IPS-NIHi7 (cell line): ENCODE measurements at regions not wholly inside any gene's neighbourhood (a gene's known extent, or its start where the extent isn't known, plus 50 kb on each side); places are given as distances from the start of the nearest gene placed in this dataset.

Experiments used
- DNase-seq: peaks from one replicate; pipeline ENCODE4 v3.0.0; 2012; ENCODE audit warnings: mixed read lengths; ENCODE audit errors: extremely low spot score

DNA sequence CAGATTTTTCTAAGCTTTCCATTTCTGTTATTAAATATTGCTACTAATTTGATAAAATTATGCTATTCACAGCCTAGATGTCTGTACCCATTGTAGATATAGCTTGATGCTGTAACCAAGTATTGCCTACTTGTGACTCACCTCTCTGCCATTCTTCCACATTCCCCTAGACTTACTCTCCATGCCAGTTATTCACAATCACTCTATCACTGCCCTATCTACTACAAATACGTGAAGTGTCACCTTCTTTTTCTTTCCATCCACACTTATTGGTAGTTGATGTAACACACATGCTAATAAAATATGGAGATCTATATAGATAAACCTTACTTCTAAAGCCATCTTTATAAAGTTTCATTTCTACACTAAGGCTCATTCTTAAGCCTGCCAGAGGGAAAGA, 179.4 kb upstream of the PACRGL start:
- DNase-seq = no peak

GRCh38 chr4:20528508-20528907, 171.8 kb upstream of the PACRGL start:
- DNase-seq = no peak

DNA sequence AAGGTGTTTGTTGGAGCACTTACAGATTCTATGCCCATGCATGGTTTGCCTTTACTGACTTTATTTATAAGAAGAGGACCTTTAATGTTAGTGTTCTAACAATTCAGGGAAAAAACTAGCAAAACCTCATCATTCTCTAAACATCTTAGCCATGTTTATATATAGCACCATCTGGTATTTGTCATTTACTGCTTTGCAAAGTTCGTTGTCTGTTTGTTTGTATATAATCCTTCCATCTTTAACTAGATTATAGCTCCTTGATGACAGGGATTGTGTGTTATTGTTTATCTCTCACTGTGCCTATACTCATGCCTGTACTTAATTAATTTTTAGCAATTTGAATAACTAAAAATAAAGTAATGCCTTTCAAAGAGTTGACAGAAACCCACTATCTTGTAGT, 170.6 kb upstream of the PACRGL start:
- no peak for DNase-seq

GRCh38 chr4:20532116-20532790, 168.0 kb upstream of the PACRGL start:
- DNase-seq = no peak

GRCh38 chr4:20532871-20533870, 167.1 kb upstream of the PACRGL start:
- DNase-seq = no peak

DNA sequence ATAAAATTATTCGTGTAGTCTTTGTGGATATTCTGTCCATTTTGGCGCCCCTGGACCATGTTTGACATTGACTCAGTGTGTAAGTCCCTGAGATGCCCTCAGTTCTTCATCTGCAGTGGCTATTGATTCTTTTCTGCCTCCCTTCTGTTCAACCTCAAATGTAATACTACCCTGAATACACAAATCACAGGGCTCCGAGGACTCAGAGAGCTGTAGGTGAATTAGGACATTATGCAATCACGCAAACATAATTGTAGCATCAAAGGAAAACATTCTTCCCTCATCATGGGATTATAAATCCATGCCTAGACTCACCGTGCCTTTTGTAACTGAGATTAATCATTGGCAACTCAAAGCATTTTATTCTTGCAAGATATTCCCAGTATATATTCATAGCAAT, 161.4 kb upstream of the PACRGL start:
- no peak for DNase-seq

GRCh38 chr4:20543131-20543530, 157.1 kb upstream of the PACRGL start:
- no peak for DNase-seq

- peak; percentile 36 for DNase-seq
These were observed 155.6 kb upstream of the PACRGL start for GRCh38 chr4:20544645-20545044.

DNA sequence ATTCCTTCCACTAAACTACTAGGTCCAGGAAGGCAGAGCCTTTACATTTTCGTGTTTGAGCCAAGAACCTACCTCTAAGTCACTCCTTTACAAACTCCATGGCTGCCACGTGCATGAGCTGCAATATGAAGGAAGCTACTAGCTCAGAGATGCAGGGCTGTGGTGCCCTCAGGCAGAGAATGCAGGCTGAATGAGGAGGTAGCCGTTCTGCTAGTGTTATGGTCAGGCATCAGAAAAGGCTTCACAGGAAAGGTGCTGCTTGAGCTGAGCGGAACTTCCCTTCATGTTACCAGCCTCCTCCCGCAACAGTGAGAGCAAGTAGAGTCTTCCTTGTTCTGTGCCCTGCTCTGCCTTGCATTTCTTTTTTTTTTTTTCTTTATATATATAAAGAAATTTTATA, 148.3 kb upstream of the PACRGL start:
- peak; percentile 21 for DNase-seq

- DNase-seq = no peak
These were observed 146.1 kb upstream of the PACRGL start for GRCh38 chr4:20554134-20554533.

GRCh38 chr4:20565075-20565721, 135.1 kb upstream of the PACRGL start:
- DNase-seq = no peak

DNA sequence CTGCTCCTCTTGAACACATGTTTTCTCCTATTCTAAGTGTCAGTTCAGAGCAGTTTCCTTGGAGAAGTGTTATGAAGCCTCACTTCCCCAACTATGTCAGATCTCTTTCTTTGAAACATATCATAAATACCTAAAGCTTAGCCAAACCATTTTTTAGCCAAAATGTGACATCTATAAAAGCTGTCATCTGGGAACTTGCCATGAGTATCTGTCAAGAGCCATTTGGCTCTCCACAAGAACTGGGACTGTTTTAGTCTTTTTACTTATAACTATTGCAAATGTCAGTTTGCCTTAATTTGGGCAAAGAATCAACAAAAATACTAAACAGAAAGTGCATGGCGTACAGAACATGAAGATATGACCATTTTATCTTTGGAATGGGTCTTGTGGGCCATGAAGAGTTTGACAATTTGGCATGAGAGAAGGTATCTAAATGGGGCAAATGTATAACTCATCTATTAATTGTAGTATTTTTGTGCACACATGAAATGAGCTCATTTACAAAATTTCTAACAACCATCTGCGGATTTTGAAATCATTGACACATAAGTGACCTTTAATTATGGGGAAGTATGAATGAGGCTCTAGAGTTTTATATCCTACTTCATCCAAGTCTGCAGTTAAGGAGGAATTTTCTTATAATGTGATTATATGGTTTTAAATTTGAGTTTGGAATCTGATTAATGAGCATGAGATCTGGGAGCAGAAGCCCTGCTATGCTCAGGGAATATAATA, 129.1 kb upstream of the PACRGL start:
- DNase-seq = no peak

DNA sequence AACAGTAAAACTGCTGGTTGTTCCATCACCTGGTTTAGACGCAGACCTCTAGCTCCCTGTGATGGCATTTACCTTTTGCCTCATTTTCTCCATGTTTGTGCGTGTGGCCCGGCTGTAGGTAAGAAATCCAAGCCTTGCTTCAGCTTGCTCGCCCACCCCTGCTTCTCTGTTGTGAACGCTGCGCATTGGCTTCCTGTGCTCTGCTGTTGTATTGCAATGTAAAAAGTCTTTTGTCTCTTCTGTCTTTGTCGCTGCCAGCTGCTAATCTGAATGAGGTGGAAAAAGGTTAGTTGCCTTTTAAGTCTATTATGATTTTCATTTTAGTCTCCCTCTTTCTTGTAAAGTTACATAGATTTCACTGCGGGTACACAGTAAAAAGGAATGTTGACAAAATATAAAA, 127.3 kb upstream of the PACRGL start:
- DNase-seq = peak; percentile 18

GRCh38 chr4:20574986-20575385, 125.3 kb upstream of the PACRGL start:
- no peak for DNase-seq

DNA sequence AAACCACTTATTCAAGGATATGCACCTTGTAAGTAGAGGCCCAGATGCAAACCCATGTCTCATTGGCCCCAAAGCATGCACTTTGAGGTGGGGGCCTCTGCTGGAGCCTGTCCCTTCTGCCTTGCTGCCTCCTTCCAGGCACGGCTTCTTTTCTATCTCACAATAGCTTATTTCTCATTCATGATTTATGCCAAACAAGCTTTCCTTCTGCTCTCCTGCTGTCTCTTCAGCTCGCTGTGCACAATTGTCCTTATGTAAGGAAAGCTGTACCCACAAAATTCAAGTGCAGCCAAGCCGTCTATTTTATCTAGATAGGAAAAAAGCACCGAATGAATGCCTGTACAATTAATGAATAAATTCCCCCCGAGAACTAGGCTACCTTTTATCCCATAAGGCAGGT, 124.8 kb upstream of the PACRGL start:
- no peak for DNase-seq

DNA sequence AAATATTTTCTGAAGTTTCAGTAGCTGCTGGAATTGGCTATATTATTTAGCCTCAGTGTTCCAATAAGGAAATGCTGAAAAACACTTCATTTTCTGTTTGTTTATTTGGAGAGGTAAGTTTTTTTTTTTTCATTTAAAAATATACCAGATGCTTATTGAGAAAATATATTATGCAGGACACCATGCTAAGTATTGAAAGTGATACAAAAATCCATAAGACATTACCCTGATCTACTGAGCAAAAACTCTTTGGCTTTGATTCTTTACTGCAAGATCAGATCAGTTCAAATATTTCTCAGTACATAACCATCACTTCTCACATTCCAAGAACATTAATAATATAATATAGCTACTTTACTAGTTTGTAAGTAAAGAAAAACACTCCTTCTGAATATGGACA, 123.4 kb upstream of the PACRGL start:
- DNase-seq = no peak

- no peak for DNase-seq
These were observed 122.6 kb upstream of the PACRGL start for GRCh38 chr4:20577702-20578101.

- no peak for DNase-seq
These were observed 119.4 kb upstream of the PACRGL start for GRCh38 chr4:20580907-20581306.

DNA sequence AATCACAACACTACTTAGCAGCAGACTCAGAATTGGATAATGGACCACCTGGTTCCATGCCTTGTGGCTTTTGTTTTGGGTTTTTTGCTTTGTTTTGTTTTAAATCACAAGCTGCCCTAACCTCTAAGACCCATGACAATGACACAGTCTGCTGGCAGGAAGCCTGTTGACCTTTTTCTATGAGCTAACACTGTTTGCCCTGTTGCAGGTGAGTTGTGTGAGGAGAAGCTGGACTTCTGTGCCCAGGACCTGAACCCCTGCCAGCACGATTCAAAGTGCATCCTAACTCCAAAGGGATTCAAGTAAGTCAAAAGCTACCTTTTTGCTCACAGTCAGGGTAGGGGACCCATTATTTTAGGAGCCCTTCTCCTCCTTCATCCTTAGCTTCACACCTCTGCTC, 110.8 kb upstream of the PACRGL start:
- peak; percentile 11 for DNase-seq

DNA sequence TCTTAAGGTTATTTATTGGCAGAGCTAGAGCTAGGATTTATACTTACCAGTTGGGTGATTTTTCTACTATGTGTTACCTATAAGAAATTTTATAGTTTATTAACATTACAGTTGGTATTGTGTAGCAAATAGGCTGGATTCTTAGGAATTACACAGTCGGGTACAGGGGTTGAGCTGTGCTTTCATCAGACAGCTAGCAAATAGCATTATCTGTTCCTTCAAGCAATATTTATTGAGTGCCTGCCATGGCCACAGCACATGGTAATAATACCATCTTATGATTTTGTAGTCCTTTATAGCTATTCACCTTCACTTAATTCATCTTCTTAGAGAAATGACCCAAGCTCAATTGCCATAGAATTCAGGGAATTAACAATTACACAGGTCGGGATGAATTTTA, 109.4 kb upstream of the PACRGL start:
- no peak for DNase-seq

GRCh38 chr4:20591571-20591970, 108.7 kb upstream of the PACRGL start:
- DNase-seq = no peak

GRCh38 chr4:20592013-20592412, 108.2 kb upstream of the PACRGL start:
- DNase-seq = no peak
